ENCODE measurements at regions not wholly inside any gene's neighbourhood (a gene's known extent, or its start where the extent isn't known, plus 50 kb on each side); places are given as distances from the start of the nearest gene placed in this dataset.

DNA sequence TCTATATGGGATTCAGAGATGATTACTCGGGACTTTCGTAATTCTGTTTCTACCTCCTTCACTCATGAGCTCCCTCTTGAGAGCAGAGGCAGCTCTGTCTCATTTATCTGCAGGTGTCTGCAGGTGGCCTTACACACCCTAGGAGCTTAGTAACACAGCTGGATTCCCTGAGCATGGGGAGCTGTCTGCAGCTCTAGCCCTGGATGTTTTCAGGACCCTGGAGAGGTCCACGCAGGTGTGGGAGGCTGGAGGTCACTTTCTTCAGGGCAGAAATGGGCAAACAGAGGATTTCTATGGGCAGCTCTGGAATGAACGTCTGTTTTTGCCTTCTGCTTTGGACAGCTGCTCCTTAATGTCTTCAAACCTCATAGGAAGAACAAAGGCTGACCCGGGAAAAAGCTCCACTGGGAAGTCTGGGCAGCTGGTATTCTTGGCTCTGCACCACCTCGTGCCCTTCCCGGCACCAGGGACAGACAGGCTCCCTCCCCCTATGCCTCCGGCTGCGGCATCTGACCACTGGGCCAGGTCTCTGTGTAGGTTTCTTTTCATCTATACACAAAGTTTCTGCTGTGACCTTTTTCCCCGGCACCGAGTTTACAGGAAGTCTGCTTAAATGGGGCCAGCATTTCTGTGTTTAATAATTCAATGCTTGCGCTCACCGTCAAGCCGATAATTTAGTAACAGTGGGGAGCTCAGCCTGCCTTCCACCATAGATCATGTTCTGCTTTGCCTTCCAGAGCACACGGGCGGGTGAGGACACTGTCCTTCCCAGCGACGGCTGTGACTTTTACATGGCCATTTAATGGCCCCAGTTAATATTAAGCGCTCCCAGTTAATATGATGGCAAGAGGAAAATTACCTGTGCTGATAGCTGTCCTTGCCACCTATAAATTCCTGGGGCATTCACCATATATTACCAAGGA, 320.2 kb upstream of the SFSWAP start:
- Histone ChIP-seq H4K20me1 (ENCODE audit: insufficient read depth, low read length) (no peaks in the 10 kb centered on the region), H2AK5ac (ENCODE audit: low read depth, low read length) (no peak overlapping the region), H3K27me3 (ENCODE audit: control insufficient read depth, insufficient read depth, low read length) (no peaks in the 10 kb centered on the region), H2BK20ac (ENCODE audit: low read depth, low read length) (no peak overlapping the region), H3K9me3 (ENCODE audit: control insufficient read depth, insufficient read depth, low read length) (peaks cover 31% of the 10 kb centered on the region; the same call in 1 of the 2 replicates), H3K18ac (ENCODE audit: low read depth, low read length) (no peak overlapping the region), H3K9me1 (ENCODE audit: insufficient read depth, low read length) (no peaks in the 10 kb centered on the region), H2AK9ac (replicated peaks; ENCODE audit: low read depth, low read length, poor library complexity) (no peak overlapping the region), H3K9ac (ENCODE audit: low read depth, low read length) (no peak overlapping the region), H3K23ac (ENCODE audit: low read depth, low read length) (no peak overlapping the region), H3K4me2 (ENCODE audit: low read depth, low read length) (no peak overlapping the region), H2BK120ac (ENCODE audit: low read depth, low read length) (no peak overlapping the region), H3K36me3 (ENCODE audit: control insufficient read depth, insufficient read depth, low read length) (no peaks in the 10 kb centered on the region), H4K91ac (ENCODE audit: insufficient read depth, low read depth, low read length) (no peak overlapping the region), H4K8ac (ENCODE audit: low read depth in 2 of 2, low read length in 2 of 2) (no peak overlapping the region), H2AFZ (replicated peaks; ENCODE audit: low read length, poor library complexity) (no peak overlapping the region), H3K4me1 (ENCODE audit: control insufficient read depth, insufficient read depth, low read length) (no peaks in the 10 kb centered on the region), H3K4ac (ENCODE audit: low read depth, low read length) (no peak overlapping the region), H3K56ac (ENCODE audit: extremely low read depth, insufficient read depth, low read length) (no peak overlapping the region), H2BK5ac (ENCODE audit: low read depth, low read length, poor library complexity, severe bottlenecking) (no peak overlapping the region), H3K79me1 (ENCODE audit: low read depth in 1 of 2, low read length in 2 of 2) (no peaks in the 10 kb centered on the region), H2BK15ac (ENCODE audit: low read depth, low read length) (no peak overlapping the region), H4K5ac (ENCODE audit: low read depth, low read length) (no peak overlapping the region), H3K27ac (ENCODE audit: insufficient read depth, low read length) (no peak overlapping the region), H3K14ac (replicated peaks; ENCODE audit: low read depth, low read length) (no peak overlapping the region), H3K4me3 (ENCODE audit: insufficient read depth, low read depth, low read length) (no peak overlapping the region)
- dilution Hi-C loops (cut with HindIII; ENCODE audit: low sequenced_read_pairs, unreplicated experiment) = no loop called here
- in situ Hi-C loops (cut with MboI; ENCODE audit: low sequenced_read_pairs) = no loop called here
- POLR2A ChIA-PET (ENCODE audit: unreplicated experiment) = no interaction called here
- BruUV-seq (replicated peaks) = no TSS peak
- no peak for DNase-seq
- WGBS, 2 experiments (ENCODE audit: extremely low coverage in 2 of 2, insufficient read length in 1 of 2) = 0% methylated on average over 4 of the region's 19 CpGs; no CpG with 5 or more reads in 1 of the 2 experiments
- ATAC-seq (ENCODE audit: low read depth) = no peak
- intact Hi-C loops (cut with micrococcal nuclease) = no loop called here
- CTCF ChIA-PET = no interaction called here
- TF ChIP-seq, protein P1, sequence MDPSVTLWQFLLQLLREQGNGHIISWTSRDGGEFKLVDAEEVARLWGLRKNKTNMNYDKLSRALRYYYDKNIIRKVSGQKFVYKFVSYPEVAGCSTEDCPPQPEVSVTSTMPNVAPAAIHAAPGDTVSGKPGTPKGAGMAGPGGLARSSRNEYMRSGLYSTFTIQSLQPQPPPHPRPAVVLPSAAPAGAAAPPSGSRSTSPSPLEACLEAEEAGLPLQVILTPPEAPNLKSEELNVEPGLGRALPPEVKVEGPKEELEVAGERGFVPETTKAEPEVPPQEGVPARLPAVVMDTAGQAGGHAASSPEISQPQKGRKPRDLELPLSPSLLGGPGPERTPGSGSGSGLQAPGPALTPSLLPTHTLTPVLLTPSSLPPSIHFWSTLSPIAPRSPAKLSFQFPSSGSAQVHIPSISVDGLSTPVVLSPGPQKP (IDR thresholded peaks at IDR 0.05; ENCODE audit: borderline replicate concordance, low read depth, low read length) = no peak
- no peak for TF ChIP-seq NFE2L2 (IDR thresholded peaks at IDR 0.05; ENCODE audit: low read depth, low read length)
- no peak for TF ChIP-seq CTCF (conservative IDR thresholded peaks at IDR 0.05; ENCODE audit: low read depth, low read length)
- TF ChIP-seq SMC3 (IDR thresholded peaks at IDR 0.05; ENCODE audit: low read depth, low read length) = no peak
- TF ChIP-seq BHLHE40 (IDR thresholded peaks at IDR 0.05; ENCODE audit: low read depth, low read length) = no peak
- no peak for TF ChIP-seq MAFK (IDR thresholded peaks at IDR 0.05; ENCODE audit: low read depth, low read length)
- TF ChIP-seq MAZ (IDR thresholded peaks at IDR 0.05; ENCODE audit: borderline replicate concordance, low read depth, low read length) = no peak
- TF ChIP-seq POLR2A (IDR thresholded peaks at IDR 0.05; ENCODE audit: low read depth, low read length) = no peak
- no peak for TF ChIP-seq CHD1 (IDR thresholded peaks at IDR 0.05; ENCODE audit: low read depth, low read length)
- no peak for TF ChIP-seq MXI1 (IDR thresholded peaks at IDR 0.05; ENCODE audit: borderline replicate concordance, low read depth, low read length)
- no peak for TF ChIP-seq RFX5 (IDR thresholded peaks at IDR 0.05; ENCODE audit: low read depth, low read length)
- no peak for TF ChIP-seq RAD21 (IDR thresholded peaks at IDR 0.05; ENCODE audit: low read length)
- TF ChIP-seq USF2 (IDR thresholded peaks at IDR 0.05; ENCODE audit: low read depth, low read length) = no peak
- no peak for TF ChIP-seq RCOR1 (IDR thresholded peaks at IDR 0.05; ENCODE audit: insufficient replicate concordance, low read length)
- no peak for TF ChIP-seq CEBPB (IDR thresholded peaks at IDR 0.05; ENCODE audit: low read depth, low read length)

Data from IMR-90 (cell line).